ENCODE measurements at regions not wholly inside any gene's neighbourhood (a gene's known extent, or its start where the extent isn't known, plus 50 kb on each side); places are given as distances from the start of the nearest gene placed in this dataset.

DNA sequence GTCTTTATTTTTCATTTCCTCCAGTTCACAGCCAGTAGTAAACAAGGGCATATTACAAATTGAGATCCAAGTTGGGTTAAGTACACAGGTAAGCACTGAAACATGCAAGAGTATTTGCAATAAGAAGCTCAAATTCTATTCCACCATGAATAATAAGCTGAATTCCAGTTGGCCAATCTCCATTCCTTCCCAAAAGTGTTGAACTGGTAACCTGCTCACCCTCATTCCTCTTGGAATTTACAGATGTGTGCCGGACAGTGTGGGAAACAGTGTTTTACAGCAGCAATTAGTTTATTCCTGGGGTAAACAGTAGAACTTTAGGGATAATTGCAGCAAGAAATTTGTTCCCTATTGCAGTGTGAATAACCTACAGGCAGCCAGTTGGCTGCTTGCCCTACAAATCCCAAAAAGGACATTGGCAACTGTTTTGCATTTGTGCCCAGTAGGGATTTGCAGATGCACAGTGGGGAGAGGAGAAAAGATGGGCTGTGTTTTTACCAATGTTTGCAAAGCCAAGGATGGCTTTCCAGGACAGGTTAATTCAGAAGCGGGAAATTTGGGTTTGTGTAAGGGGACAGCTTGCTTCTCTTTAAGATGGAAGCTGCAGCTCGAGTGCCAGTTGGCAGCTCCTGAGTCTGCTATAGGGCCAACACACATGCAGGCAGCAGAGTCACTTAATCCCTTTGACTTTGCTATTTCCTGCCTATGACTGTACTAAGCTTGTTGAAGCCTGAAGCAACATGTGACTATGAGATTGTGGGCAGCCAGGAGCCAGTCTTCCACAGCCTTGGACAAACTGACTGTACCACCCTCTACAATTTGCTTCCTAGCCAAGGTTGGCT, 318.9 kb downstream of the MAP2K6 start:
- TF ChIP-seq, protein P1, sequence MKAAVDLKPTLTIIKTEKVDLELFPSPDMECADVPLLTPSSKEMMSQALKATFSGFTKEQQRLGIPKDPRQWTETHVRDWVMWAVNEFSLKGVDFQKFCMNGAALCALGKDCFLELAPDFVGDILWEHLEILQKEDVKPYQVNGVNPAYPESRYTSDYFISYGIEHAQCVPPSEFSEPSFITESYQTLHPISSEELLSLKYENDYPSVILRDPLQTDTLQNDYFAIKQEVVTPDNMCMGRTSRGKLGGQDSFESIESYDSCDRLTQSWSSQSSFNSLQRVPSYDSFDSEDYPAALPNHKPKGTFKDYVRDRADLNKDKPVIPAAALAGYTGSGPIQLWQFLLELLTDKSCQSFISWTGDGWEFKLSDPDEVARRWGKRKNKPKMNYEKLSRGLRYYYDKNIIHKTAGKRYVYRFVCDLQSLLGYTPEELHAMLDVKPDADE (conservative IDR thresholded peaks at IDR 0.05; ENCODE audit: control insufficient read depth, low read depth, low read length) = no peak
- TF ChIP-seq ZNF143 (CRISPR knock-in tag; IDR thresholded peaks at IDR 0.05) (no peak), KLF6 (CRISPR knock-in tag; IDR thresholded peaks at IDR 0.05; ENCODE audit: borderline replicate concordance) (no peak), BDP1 (IDR thresholded peaks at IDR 0.05; ENCODE audit: insufficient read depth, insufficient read length) (no peak), HOXB6 (CRISPR knock-in tag; IDR thresholded peaks at IDR 0.05; ENCODE audit: borderline replicate concordance) (no peak), ZBED1 (IDR thresholded peaks at IDR 0.05) (no peak), CCNT2 (IDR thresholded peaks at IDR 0.05; ENCODE audit: borderline replicate concordance, extremely low read depth, insufficient read length, low read depth, low read length) (no peak), EZH2 (IDR thresholded peaks at IDR 0.05; ENCODE audit: borderline replicate concordance, low read depth, low read length) (no peak)

Data from K562 (cell line).